ENCODE measurements at regions not wholly inside any gene's neighbourhood (a gene's known extent, or its start where the extent isn't known, plus 50 kb on each side); places are given as distances from the start of the nearest gene placed in this dataset.
"Not testable (repeated sequence)": the region's sequence is repeated elsewhere in the genome, so short reads cannot be mapped to it uniquely, and the experiment has no call there.

- Histone ChIP-seq H3K4me2 (ENCODE audit: low read depth, low read length, poor library complexity, severe bottlenecking) (no peak overlapping the region), H3K9me3 (ENCODE audit: low read length) (no peaks in the 10 kb centered on the region), H3K36me3 (ENCODE audit: insufficient read depth, low read length) (no peaks in the 10 kb centered on the region), H4K20me1 (ENCODE audit: insufficient read depth, low read depth, low read length) (no peaks in the 10 kb centered on the region), H3K79me2 (ENCODE audit: low read length) (no peaks in the 10 kb centered on the region), H2AFZ (ENCODE audit: low read length) (no peak overlapping the region), H3K4me3 (ENCODE audit: low read length) (no peak overlapping the region), H3K9ac (ENCODE audit: low read length) (no peak overlapping the region), H3K27me3 (ENCODE audit: low read length) (no peaks in the 10 kb centered on the region), H3K9me2 (replicated peaks; ENCODE audit: insufficient read depth, low read length) (no peaks in the 10 kb centered on the region), H3K4me1 (ENCODE audit: low read length) (no peaks in the 10 kb centered on the region), H3K27ac (ENCODE audit: low read length) (no peak overlapping the region)
- DNase-seq, result no peak
Observed at GRCh38 chr2:67186326-67186725, 210.8 kb upstream of the ETAA1 start.

- Histone ChIP-seq H3K9ac (ENCODE audit: low read length) (no peak overlapping the region), H3K4me3 (ENCODE audit: low read length) (no peak overlapping the region), H3K4me1 (ENCODE audit: low read length) (no peaks in the 10 kb centered on the region), H3K36me3 (ENCODE audit: insufficient read depth, low read length) (no peaks in the 10 kb centered on the region), H3K9me2 (replicated peaks; ENCODE audit: insufficient read depth, low read length) (no peaks in the 10 kb centered on the region), H3K4me2 (ENCODE audit: low read depth, low read length, poor library complexity, severe bottlenecking) (no peak overlapping the region), H3K27ac (ENCODE audit: low read length) (no peak overlapping the region), H4K20me1 (ENCODE audit: insufficient read depth, low read depth, low read length) (no peaks in the 10 kb centered on the region), H2AFZ (ENCODE audit: low read length) (no peak overlapping the region), H3K9me3 (ENCODE audit: low read length) (no peaks in the 10 kb centered on the region), H3K27me3 (ENCODE audit: low read length) (no peaks in the 10 kb centered on the region), H3K79me2 (ENCODE audit: low read length) (no peaks in the 10 kb centered on the region)
- no peak for DNase-seq
Observed at GRCh38 chr2:67186871-67187270, 210.3 kb upstream of the ETAA1 start.

GRCh38 chr2:67195327-67195726 lies 201.8 kb upstream of the ETAA1 start:
- H3K4me1 ChIP-seq (ENCODE audit: low read length); H3K4me2 ChIP-seq (ENCODE audit: low read depth, low read length, poor library complexity, severe bottlenecking); H3K27me3 ChIP-seq (ENCODE audit: low read length); H3K36me3 ChIP-seq (ENCODE audit: insufficient read depth, low read length); H2AFZ ChIP-seq (ENCODE audit: low read length); H4K20me1 ChIP-seq (ENCODE audit: insufficient read depth, low read depth, low read length); H3K4me3 ChIP-seq (ENCODE audit: low read length); H3K9me2 ChIP-seq (replicated peaks; ENCODE audit: insufficient read depth, low read length); H3K9me3 ChIP-seq (ENCODE audit: low read length); H3K27ac ChIP-seq (ENCODE audit: low read length); H3K9ac ChIP-seq (ENCODE audit: low read length); DNase-seq; H3K79me2 ChIP-seq (ENCODE audit: low read length): not testable (repeated sequence)

GRCh38 chr2:67201521-67201920 lies 195.6 kb upstream of the ETAA1 start:
- Histone ChIP-seq H4K20me1 (ENCODE audit: insufficient read depth, low read depth, low read length) (no peaks in the 10 kb centered on the region), H3K79me2 (ENCODE audit: low read length) (no peaks in the 10 kb centered on the region), H3K4me1 (ENCODE audit: low read length) (no peaks in the 10 kb centered on the region), H3K36me3 (ENCODE audit: insufficient read depth, low read length) (no peaks in the 10 kb centered on the region), H3K4me3 (ENCODE audit: low read length) (no peak overlapping the region), H3K9me2 (replicated peaks; ENCODE audit: insufficient read depth, low read length) (no peaks in the 10 kb centered on the region), H2AFZ (ENCODE audit: low read length) (no peak overlapping the region), H3K27ac (ENCODE audit: low read length) (no peak overlapping the region), H3K27me3 (ENCODE audit: low read length) (no peaks in the 10 kb centered on the region), H3K9me3 (ENCODE audit: low read length) (no peaks in the 10 kb centered on the region), H3K4me2 (ENCODE audit: low read depth, low read length, poor library complexity, severe bottlenecking) (no peak overlapping the region), H3K9ac (ENCODE audit: low read length) (no peak overlapping the region)
- no peak for DNase-seq

- no peaks in the 10 kb centered on the region for H3K9me3 ChIP-seq (ENCODE audit: low read length)
- no peak overlapping the region for H3K4me3 ChIP-seq (ENCODE audit: low read length)
- no peaks in the 10 kb centered on the region for H4K20me1 ChIP-seq (ENCODE audit: insufficient read depth, low read depth, low read length)
- no peak overlapping the region for H3K9ac ChIP-seq (ENCODE audit: low read length)
- no peak for DNase-seq
- H3K27me3 ChIP-seq (ENCODE audit: low read length), result peaks cover 6% of the 10 kb centered on the region; the same call in 1 of the 2 replicates
- H2AFZ ChIP-seq (ENCODE audit: low read length), result no peak overlapping the region
- H3K79me2 ChIP-seq (ENCODE audit: low read length), result no peaks in the 10 kb centered on the region
- H3K36me3 ChIP-seq (ENCODE audit: insufficient read depth, low read length), result no peaks in the 10 kb centered on the region
- H3K9me2 ChIP-seq (replicated peaks; ENCODE audit: insufficient read depth, low read length), result no peaks in the 10 kb centered on the region
- no peak overlapping the region for H3K4me2 ChIP-seq (ENCODE audit: low read depth, low read length, poor library complexity, severe bottlenecking)
- H3K27ac ChIP-seq (ENCODE audit: low read length), result no peak overlapping the region
- no peaks in the 10 kb centered on the region for H3K4me1 ChIP-seq (ENCODE audit: low read length)
Observed at GRCh38 chr2:67204349-67204748, 192.8 kb upstream of the ETAA1 start.

- H3K36me3 ChIP-seq (ENCODE audit: insufficient read depth, low read length), result no peaks in the 10 kb centered on the region
- H3K4me1 ChIP-seq (ENCODE audit: low read length), result no peaks in the 10 kb centered on the region
- H3K79me2 ChIP-seq (ENCODE audit: low read length), result no peaks in the 10 kb centered on the region
- H3K9me3 ChIP-seq (ENCODE audit: low read length), result no peaks in the 10 kb centered on the region
- no peak overlapping the region for H3K27ac ChIP-seq (ENCODE audit: low read length)
- no peak for DNase-seq
- no peak overlapping the region for H3K4me3 ChIP-seq (ENCODE audit: low read length)
- H4K20me1 ChIP-seq (ENCODE audit: insufficient read depth, low read depth, low read length), result no peaks in the 10 kb centered on the region
- H3K27me3 ChIP-seq (ENCODE audit: low read length), result peaks cover 6% of the 10 kb centered on the region; the same call in 1 of the 2 replicates
- no peaks in the 10 kb centered on the region for H3K9me2 ChIP-seq (replicated peaks; ENCODE audit: insufficient read depth, low read length)
- H3K9ac ChIP-seq (ENCODE audit: low read length), result no peak overlapping the region
- H3K4me2 ChIP-seq (ENCODE audit: low read depth, low read length, poor library complexity, severe bottlenecking), result no peak overlapping the region
- no peak overlapping the region for H2AFZ ChIP-seq (ENCODE audit: low read length)
Observed at GRCh38 chr2:67208887-67209500, 188.1 kb upstream of the ETAA1 start.

GRCh38 chr2:67210430-67210829 lies 186.7 kb upstream of the ETAA1 start:
- Histone ChIP-seq H3K27ac (ENCODE audit: low read length) (no peak overlapping the region), H3K4me1 (ENCODE audit: low read length) (no peaks in the 10 kb centered on the region), H3K79me2 (ENCODE audit: low read length) (no peaks in the 10 kb centered on the region), H3K9me2 (replicated peaks; ENCODE audit: insufficient read depth, low read length) (no peaks in the 10 kb centered on the region), H3K4me3 (ENCODE audit: low read length) (no peak overlapping the region), H3K9me3 (ENCODE audit: low read length) (no peaks in the 10 kb centered on the region), H3K4me2 (ENCODE audit: low read depth, low read length, poor library complexity, severe bottlenecking) (no peak overlapping the region), H3K9ac (ENCODE audit: low read length) (no peak overlapping the region), H3K27me3 (ENCODE audit: low read length) (peaks cover 8% of the 10 kb centered on the region; the same call in 1 of the 2 replicates), H3K36me3 (ENCODE audit: insufficient read depth, low read length) (no peaks in the 10 kb centered on the region), H4K20me1 (ENCODE audit: insufficient read depth, low read depth, low read length) (no peaks in the 10 kb centered on the region), H2AFZ (ENCODE audit: low read length) (no peak overlapping the region)
- no peak for DNase-seq

- Histone ChIP-seq H3K9ac (ENCODE audit: low read length) (no peak overlapping the region), H3K27me3 (ENCODE audit: low read length) (peaks cover 8% of the 10 kb centered on the region; the same call in 1 of the 2 replicates), H3K27ac (ENCODE audit: low read length) (no peak overlapping the region)
Observed at GRCh38 chr2:67212203-67212602, 184.9 kb upstream of the ETAA1 start.

More at GRCh38 chr2:67212203-67212602, 184.9 kb upstream of the ETAA1 start:
- DNase-seq, result no peak
- Histone ChIP-seq H3K79me2 (ENCODE audit: low read length) (no peaks in the 10 kb centered on the region), H4K20me1 (ENCODE audit: insufficient read depth, low read depth, low read length) (no peaks in the 10 kb centered on the region), H3K4me2 (ENCODE audit: low read depth, low read length, poor library complexity, severe bottlenecking) (no peak overlapping the region), H3K4me3 (ENCODE audit: low read length) (no peak overlapping the region), H3K9me2 (replicated peaks; ENCODE audit: insufficient read depth, low read length) (no peaks in the 10 kb centered on the region), H2AFZ (ENCODE audit: low read length) (no peak overlapping the region), H3K4me1 (ENCODE audit: low read length) (no peaks in the 10 kb centered on the region), H3K36me3 (ENCODE audit: insufficient read depth, low read length) (no peaks in the 10 kb centered on the region), H3K9me3 (ENCODE audit: low read length) (no peaks in the 10 kb centered on the region)

Data from Karpas-422 (cell line).